HFFc6 (cell line): ENCODE measurements at regions not wholly inside any gene's neighbourhood (a gene's known extent, or its start where the extent isn't known, plus 50 kb on each side); places are given as distances from the start of the nearest gene placed in this dataset.

Experiments
- DNase-seq: peaks from one replicate; pipeline ENCODE4 v3.0.0-alpha.2; 2018
- H3K27ac Mint-ChIP-seq: 2 replicates; pipeline ENCODE4 v1.8.0; 2020; ENCODE audit warnings: mild to moderate bottlenecking, mixed read lengths
- H3K27me3 Mint-ChIP-seq: 2 replicates; pipeline ENCODE4 v1.8.0; 2021; ENCODE audit warnings: mild to moderate bottlenecking, moderate library complexity, mixed read lengths; ENCODE audit not compliant: insufficient read depth
- H3K36me3 Mint-ChIP-seq: 2 replicates; pipeline ENCODE4 v1.8.0; 2021; ENCODE audit warnings: low read depth, mixed read lengths
- H3K4me1 Mint-ChIP-seq: 2 replicates; pipeline ENCODE4 v1.8.0; 2020; ENCODE audit warnings: low read depth, mixed read lengths
- H3K4me3 Mint-ChIP-seq: 2 replicates; pipeline ENCODE4 v1.8.0; 2020; ENCODE audit warnings: mild to moderate bottlenecking, moderate library complexity, mixed read lengths
- H3K9me3 Mint-ChIP-seq: 2 replicates; pipeline ENCODE4 v1.8.0; 2020; ENCODE audit warnings: mild to moderate bottlenecking, mixed read lengths
- CTCF ChIP-seq: fragments of 200-600 bp; sonication (generic); IDR thresholded peaks from 2 replicates; pipeline ENCODE4 v1.5.0; 2021; ENCODE audit warnings: antibody characterized with exemption, mild to moderate bottlenecking

DNA sequence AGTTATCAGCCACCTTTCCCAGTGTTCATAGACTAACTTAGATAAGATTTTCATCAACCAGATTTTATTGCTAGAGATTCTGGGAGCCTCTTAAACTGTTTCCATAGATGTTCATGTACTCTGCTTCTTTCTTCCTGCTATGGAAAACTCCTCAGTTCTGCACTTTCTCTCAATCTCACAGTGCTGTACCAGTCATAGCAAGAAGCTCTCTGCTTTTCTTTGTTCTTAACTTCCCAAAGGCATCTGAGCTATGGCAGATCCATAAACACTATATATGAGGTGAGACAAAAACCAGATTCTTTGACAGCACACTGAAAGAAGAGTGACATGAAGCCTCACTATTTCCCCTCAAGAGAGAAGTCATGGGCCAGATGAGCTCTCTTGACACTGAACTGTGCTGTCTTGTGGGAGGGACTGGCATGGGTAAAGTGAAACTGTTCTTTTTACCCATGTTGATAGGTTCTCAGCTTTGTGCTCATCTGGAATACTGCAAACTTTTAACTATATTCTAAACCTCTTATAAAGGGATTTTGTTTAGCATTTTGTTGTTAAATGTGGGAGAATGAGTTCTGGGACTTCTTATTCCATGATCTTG lies 64.2 kb upstream of the LYPLAL1 start:
- Mint-ChIP-seq H3K9me3 (peaks cover 13% of the 10 kb centered on the region), H3K4me1 (no peaks in the 10 kb centered on the region), H3K27ac (no peak overlapping the region), H3K36me3 (peaks cover 5% of the 10 kb centered on the region; the same call in 1 of the 2 replicates), H3K27me3 (no peaks in the 10 kb centered on the region; the same call in 1 of the 2 replicates), H3K4me3 (no peak overlapping the region)
- no peak for TF ChIP-seq CTCF
- DNase-seq: no peak

GRCh38 chr1:219113261-219113660 lies 60.4 kb upstream of the LYPLAL1 start:
- Mint-ChIP-seq H3K4me3 (no peak overlapping the region), H3K9me3 (peaks cover 15% of the 10 kb centered on the region), H3K36me3 (peaks cover 5% of the 10 kb centered on the region; the same call in 1 of the 2 replicates), H3K27ac (no peak overlapping the region), H3K4me1 (no peaks in the 10 kb centered on the region), H3K27me3 (no peaks in the 10 kb centered on the region; the same call in 1 of the 2 replicates)
- no peak for TF ChIP-seq CTCF
- no peak for DNase-seq

DNA sequence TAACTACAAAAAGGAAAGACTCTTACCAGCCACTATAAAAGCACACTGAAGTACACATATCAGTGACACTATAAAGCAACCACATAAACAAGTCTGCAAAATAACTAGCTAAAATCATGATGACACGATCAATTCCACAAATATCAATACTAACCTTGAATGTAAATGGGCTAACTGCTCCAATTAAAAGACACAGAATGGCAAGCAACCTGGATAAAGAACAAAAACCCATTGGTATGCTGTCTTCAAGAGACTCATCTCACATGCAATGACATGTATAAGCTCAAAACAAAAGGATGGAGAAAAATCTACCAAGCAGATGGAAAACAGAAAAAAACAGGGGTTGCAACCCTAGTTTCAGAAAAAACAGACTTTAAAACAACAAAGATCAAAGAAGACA lies 59.7 kb upstream of the LYPLAL1 start:
- Mint-ChIP-seq H3K4me3 (no peak overlapping the region), H3K4me1 (no peaks in the 10 kb centered on the region), H3K27me3 (no peaks in the 10 kb centered on the region), H3K27ac (no peak overlapping the region), H3K36me3 (peaks cover 5% of the 10 kb centered on the region; the same call in 1 of the 2 replicates), H3K9me3 (peaks cover 15% of the 10 kb centered on the region)
- no peak for TF ChIP-seq CTCF
- no peak for DNase-seq

- no peak overlapping the region for H3K4me3 Mint-ChIP-seq
- DNase-seq: no peak
- no peak for TF ChIP-seq CTCF
- peaks cover 39% of the 10 kb centered on the region for H3K4me1 Mint-ChIP-seq
- no peaks in the 10 kb centered on the region for H3K9me3 Mint-ChIP-seq
- no peak overlapping the region; the same call in 1 of the 2 replicates for H3K27ac Mint-ChIP-seq
- no peaks in the 10 kb centered on the region for H3K36me3 Mint-ChIP-seq
- no peaks in the 10 kb centered on the region for H3K27me3 Mint-ChIP-seq
Observed at GRCh38 chr1:219119839-219120238, 53.8 kb upstream of the LYPLAL1 start.

DNA sequence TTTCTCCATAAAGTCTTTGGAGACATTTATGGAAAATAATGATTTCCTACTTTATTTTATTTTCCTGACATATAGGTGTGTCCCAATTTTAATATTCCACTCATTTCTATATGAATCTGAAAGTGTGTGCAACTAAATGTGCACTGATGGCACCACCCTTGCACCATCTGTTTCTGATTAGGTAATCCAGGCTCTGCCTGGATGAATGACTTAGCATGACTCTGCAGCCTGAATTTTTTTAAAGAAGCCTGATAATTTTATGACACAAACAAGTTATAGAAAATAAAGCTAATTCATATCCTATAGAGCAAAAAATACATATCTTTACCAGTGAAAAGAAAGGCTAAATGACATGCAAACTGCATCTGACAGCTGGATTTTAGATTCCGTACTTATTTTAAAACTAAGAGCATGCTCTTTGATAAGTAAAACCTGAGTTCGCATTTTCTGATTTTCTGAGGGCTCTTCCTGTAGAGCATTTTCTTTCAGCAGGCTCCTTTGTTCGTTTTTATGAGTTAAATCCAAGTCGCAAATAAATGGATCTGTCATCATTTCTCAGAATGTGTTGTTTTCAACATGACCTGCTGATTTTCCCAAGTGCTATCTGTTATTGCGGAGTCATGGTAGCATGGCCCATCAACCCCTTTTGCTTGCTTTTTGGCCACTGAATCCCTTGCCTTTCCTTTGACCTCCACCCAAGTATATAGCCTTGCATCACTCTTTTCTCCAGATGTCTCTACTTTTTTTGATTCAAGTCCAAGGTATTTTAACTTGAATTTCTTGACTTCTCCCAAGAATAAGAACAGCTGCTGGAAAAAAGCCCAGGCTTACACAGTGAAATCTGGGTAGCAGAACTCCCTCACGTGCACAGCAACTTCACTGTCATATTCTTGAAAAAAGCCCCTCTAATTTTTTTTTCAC lies 52.8 kb upstream of the LYPLAL1 start:
- DNase-seq: peak; percentile 68
- Mint-ChIP-seq H3K27ac (peak overlapping the region; percentile 90), H3K4me3 (peak overlapping the region; percentile 72), H3K27me3 (no peaks in the 10 kb centered on the region), H3K9me3 (no peaks in the 10 kb centered on the region), H3K4me1 (peaks cover 39% of the 10 kb centered on the region), H3K36me3 (no peaks in the 10 kb centered on the region)
- no peak for TF ChIP-seq CTCF
